ENCODE measurements at regions not wholly inside any gene's neighbourhood (a gene's known extent, or its start where the extent isn't known, plus 50 kb on each side); places are given as distances from the start of the nearest gene placed in this dataset.
A peak's percentile ranks its signal among the peaks of the same experiment; 100 is the strongest.

GRCh38 chr2:145314119-145314633, 794.3 kb upstream of the ZEB2 start:
- no peak for DNase-seq

GRCh38 chr2:145305889-145306288, 786.0 kb upstream of the ZEB2 start:
- DNase-seq: no peak

DNA sequence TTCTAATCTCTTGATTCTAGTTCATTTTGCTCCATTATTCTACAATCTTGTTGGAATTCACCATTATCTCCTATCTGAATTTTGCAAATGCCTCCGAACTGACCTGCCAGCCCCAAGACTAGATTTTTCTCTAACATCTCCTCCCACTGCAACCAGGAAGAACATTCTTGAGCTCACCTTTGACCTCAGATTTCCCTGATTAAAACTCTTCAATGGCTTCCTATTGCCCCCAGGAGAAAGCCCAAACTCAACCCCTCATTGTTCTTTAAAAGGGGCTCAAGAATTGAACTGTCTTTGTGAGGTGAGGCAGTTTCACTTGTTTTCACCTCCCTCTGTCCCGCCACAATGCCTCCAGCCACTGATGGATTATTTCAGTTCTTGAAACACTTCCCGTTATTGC, 784.6 kb upstream of the ZEB2 start:
- DNase-seq: no peak

- DNase-seq: no peak
These were observed 783.6 kb upstream of the ZEB2 start for GRCh38 chr2:145303536-145303935.

DNA sequence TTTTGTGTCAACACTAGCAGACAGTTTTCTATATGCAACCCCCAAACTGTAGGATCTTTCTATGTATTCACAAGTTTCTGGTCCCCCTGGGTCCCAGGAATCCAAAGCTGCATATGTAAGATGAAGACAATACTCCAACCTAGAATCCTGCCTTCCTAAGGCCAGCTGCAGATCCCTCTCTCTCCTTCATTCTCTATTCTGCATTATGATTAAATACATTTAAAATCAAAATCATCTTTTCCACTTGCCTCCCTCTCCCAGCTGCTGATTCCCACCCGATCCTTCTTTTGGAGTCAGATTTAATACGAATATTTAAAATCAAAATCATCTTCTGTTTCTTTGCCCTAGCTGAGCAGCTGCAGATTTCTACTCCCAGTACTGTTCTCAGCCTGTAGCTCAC, 783.0 kb upstream of the ZEB2 start:
- no peak for DNase-seq

- DNase-seq: no peak
These were observed 782.5 kb upstream of the ZEB2 start for GRCh38 chr2:145302451-145302850.

DNA sequence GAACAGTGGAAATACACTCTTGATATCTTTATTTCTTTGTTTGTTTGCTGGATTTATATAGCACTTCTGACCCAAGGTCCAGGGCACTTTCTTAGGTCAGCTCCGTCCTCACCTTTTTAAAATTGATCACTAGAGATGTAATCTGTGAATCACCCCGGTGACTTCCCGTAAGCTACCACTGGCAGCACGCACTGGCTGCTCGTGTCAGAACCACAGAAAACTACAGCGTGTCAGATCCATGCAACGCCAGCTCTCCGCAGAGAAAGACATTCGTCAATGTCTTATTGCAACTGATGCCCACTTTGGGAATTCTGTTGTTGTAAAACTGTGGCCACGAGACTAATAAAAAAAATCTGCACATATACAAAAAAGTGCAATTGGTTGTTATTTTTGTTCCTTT, 779.4 kb upstream of the ZEB2 start:
- DNase-seq: no peak

- DNase-seq: no peak
These were observed 772.2 kb upstream of the ZEB2 start for GRCh38 chr2:145292166-145292565.

- no peak for DNase-seq
These were observed 771.1 kb upstream of the ZEB2 start for GRCh38 chr2:145290986-145291385.

DNA sequence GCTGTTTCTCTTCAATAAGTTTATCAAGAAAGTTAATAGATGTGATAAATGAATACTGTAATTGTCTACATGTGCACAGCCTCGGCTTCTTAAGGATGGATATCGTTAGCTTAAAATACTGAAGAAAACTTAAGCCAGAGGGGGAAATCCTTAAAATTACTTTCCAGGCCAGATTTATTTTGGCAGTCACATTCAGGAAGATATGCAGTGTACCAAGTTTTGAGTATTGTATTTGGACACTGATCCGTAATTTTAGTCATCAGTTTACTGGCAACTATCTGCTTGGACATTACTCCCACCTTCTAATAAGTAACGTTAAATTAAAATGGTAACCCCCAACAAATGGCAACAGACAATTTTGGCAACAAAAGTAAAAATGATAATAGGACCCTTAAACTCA, 770.0 kb upstream of the ZEB2 start:
- DNase-seq: no peak

DNA sequence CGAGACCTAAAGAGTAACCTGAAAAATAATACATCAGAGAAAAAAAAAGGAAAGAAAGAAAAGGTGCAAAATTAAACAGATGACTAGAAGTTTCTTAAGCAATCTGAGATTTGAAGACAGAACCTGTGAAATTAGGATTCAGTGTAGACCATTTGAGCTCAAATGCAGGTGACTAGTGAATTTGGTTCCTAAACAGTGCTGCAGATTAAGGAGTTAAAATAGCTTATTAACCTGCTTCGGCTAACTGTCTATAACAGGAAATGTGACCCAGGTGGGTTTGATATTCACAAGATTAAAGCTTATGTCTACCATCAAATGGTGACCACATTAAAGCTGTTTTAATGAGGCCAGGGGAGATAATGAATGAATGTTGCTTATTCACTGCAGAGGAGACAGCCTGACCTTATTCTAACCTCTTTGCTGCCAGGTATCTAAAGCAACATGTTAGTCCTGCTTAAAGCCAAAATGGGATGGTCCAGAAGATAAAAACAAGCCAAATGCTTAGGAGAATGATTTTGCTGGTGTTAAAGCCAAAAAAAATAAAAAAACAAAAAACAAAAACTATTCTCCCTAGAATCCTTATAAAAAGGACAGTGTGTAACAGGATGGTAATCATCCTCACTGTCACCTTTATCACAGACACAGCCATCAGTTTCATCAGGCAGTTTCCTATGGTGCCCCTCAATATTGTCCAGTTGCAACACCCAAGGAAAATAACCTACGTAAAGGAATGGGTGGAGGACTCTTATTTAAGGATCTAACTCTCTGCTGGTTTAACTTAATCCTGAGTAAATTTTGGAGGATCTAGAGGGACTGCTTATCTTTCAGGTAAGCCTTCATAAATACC, 769.0 kb upstream of the ZEB2 start:
- DNase-seq: no peak

DNA sequence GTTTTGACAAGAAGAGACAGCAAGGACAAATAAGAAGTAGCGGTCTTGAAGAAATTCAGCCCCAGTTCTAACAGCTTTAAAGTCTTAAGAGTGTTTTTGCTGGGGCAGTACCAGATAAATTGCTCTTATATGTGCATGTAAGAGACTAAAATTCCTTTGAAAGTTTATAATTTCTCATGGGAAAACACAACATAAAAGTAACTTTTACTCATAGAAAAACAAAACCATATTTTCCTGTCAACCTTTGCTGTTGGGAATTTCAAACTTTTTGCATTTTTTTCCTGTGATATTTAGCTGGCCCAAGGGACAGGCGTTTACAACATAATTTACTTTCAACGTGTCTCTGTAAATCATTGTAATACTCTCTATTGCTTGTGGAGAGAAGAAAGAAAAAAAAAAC, 767.8 kb upstream of the ZEB2 start:
- no peak for DNase-seq

GRCh38 chr2:145286716-145287275, 766.9 kb upstream of the ZEB2 start:
- DNase-seq: no peak

GRCh38 chr2:145284551-145284950, 764.6 kb upstream of the ZEB2 start:
- DNase-seq: no peak

DNA sequence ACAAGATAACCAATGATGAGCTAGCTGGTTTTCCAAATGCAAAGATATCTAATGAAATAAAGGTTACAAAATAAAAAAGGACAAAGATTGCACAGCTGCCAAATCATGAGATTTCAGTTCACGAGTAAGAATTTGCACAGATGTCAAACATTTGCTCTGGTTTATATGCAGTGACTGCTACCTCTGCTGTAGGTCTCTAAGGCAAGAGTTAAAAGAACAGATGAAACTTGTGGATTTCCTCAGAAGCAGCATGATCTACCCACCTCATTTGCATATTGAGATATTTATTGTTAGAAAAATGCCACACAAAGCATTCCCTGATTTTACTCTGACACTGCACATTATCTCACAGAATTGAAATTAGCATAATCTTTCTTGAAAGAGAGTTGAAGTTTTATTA, 763.2 kb upstream of the ZEB2 start:
- DNase-seq: no peak

DNA sequence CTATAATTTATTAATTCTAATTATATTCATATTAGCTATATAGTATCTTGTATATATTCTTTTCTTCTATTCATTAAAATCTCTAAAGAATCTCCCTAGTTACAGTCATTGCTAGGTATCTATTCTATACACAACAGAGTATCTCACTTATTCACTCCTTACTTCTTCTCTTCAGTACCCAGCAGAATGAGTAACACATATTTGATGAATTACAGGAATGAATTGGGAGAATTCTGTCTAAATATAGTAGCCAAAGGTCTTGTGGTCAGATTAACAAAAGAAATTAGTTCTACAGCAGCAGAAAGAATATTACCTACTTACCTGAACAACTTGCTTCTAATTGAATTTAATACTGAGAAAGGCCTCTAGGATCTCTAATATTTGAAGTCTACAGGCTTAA, 758.0 kb upstream of the ZEB2 start:
- DNase-seq: no peak

- DNase-seq: peak; percentile 4
These were observed 753.9 kb upstream of the ZEB2 start for GRCh38 chr2:145273840-145274239.

GRCh38 chr2:145268931-145269330, 749.0 kb upstream of the ZEB2 start:
- no peak for DNase-seq

DNA sequence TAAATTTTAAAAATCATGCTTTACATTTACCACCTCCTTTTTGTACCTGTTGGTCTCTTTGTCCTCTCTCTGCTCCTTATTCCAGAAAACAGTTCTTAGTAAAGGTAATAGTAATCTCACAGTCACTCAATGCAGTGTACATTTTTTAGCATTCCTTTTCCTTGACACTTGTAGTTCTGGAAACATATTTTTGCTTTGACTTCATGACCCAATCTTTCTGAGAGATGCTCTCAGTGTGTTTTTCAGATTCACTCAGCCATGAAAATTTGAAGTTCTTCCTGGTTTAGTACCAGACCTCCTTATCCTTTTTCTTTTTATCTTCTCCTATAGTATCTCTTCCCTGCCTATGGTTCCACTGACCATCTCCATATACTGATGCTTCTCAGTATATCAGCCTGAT, 747.5 kb upstream of the ZEB2 start:
- no peak for DNase-seq

DNA sequence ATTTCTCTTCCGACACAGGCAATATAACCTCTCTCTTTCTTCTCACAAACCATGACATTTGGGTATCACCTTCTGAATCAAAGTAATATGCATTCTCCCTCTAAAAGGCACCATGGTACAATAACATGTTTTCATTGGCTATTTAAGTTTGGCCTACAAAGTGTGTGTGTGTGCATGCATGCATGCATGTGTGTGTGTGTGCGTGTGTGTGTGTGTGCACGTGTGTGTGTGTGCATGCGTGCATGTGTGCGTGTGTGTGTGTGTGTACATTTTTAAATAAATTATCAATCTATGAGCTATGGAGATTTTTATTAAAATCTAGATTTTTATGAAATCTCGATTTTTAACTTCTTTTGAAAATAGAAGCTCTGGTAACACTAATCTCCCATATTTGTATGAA, 745.3 kb upstream of the ZEB2 start:
- DNase-seq: no peak

DNA sequence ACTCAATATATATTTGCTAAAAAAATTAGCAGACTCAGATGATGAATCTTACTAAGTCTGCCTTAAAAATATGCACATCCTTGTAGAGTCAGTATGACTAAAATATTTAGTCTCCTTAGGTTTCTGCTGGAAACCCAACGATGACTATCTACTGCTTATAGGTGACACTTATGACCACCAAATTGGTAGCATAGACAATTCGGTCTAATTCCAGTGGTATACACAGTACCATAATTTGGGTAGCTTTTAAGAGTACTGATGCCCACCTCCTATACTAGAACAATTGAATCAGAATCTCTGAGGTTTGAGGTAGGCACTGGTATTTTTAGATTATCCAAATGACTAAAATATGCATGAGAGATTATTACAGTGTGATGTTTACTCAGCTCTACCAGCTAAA, 740.8 kb upstream of the ZEB2 start:
- no peak for DNase-seq

- no peak for DNase-seq
These were observed 740.2 kb upstream of the ZEB2 start for GRCh38 chr2:145260081-145260480.

DNA sequence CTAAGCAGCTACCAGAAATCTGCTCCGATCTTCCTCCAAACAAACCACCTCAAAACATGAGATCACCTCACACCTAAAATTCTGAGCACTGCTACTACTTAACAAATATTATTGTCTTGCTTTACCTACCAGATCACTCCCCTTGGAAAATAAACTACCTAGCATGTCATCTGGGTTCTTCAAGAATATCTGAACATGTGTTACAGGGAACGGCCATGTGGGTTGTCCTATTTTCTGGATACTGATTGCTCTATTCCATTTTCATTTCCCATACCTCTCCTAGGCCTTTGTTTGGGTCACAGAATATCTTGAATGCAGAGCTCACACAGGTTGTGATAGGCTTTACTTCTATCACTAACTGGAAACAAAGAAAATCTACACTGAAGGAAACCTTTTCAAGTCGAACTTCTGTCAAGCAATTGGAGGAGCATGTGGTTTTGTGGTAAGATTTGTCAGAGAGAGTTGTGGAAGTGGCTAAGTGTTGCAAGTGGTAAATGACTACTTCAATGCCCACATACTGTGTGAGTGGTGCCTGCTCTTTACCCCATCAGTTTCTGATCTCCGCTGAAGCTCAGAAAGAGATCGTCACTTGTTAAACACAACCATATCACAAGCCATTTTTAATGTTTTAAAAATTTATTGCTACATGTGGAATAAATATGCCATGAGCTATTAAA, 739.1 kb upstream of the ZEB2 start:
- DNase-seq: peak; percentile 60

- no peak for DNase-seq
These were observed 738.0 kb upstream of the ZEB2 start for GRCh38 chr2:145257931-145258330.
